ENCODE measurements at regions not wholly inside any gene's neighbourhood (a gene's known extent, or its start where the extent isn't known, plus 50 kb on each side); places are given as distances from the start of the nearest gene placed in this dataset.

- TF ChIP-seq CTCF (IDR thresholded peaks at IDR 0.05; ENCODE audit: low read length) (no peak), EZH2 (optimal IDR thresholded peaks at IDR 0.05; ENCODE audit: low read depth, low read length) (no peak), EZH2phosphoT487 (IDR thresholded peaks at IDR 0.05; ENCODE audit: low read length) (no peak)
Observed at GRCh38 chr7:67724435-67724834, 727.8 kb downstream of the TYW1 start.
